GM12873 (cell line): ENCODE measurements at regions not wholly inside any gene's neighbourhood (a gene's known extent, or its start where the extent isn't known, plus 50 kb on each side); places are given as distances from the start of the nearest gene placed in this dataset.

ENCODE experiments used
- TF ChIP-seq, protein P1 (sequence below): IDR thresholded peaks from 2 replicates; pipeline ENCODE4 v1.5.1; 2012; ENCODE audit warnings: low read depth, mild to moderate bottlenecking, moderate library complexity, low read length, control low read depth; ENCODE audit not compliant: insufficient read depth; ENCODE audit errors: missing control alignments

DNA sequence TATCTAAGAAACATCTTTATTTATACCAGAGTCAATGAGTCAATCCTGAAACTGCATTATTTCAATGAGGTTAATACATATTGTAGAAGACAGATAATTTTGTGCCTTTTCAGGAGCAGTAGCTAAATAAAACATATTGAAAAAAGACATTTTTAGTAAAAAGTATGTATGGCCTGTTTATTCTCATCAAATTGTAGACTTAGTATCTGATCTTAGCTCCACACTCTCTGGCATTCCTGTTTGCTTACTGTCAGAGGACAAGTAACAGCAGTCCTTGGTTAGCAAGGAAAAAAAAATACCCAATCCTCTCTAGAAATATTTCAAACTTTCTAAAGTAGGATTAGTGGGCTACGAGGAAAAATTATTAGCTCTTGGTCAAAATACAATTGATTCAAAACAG is 50.5 kb upstream of the GUCY1A1 start:
- TF ChIP-seq, protein P1, sequence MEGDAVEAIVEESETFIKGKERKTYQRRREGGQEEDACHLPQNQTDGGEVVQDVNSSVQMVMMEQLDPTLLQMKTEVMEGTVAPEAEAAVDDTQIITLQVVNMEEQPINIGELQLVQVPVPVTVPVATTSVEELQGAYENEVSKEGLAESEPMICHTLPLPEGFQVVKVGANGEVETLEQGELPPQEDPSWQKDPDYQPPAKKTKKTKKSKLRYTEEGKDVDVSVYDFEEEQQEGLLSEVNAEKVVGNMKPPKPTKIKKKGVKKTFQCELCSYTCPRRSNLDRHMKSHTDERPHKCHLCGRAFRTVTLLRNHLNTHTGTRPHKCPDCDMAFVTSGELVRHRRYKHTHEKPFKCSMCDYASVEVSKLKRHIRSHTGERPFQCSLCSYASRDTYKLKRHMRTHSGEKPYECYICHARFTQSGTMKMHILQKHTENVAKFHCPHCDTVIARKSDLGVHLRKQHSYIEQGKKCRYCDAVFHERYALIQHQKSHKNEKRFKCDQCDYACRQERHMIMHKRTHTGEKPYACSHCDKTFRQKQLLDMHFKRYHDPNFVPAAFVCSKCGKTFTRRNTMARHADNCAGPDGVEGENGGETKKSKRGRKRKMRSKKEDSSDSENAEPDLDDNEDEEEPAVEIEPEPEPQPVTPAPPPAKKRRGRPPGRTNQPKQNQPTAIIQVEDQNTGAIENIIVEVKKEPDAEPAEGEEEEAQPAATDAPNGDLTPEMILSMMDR: no peak

DNA sequence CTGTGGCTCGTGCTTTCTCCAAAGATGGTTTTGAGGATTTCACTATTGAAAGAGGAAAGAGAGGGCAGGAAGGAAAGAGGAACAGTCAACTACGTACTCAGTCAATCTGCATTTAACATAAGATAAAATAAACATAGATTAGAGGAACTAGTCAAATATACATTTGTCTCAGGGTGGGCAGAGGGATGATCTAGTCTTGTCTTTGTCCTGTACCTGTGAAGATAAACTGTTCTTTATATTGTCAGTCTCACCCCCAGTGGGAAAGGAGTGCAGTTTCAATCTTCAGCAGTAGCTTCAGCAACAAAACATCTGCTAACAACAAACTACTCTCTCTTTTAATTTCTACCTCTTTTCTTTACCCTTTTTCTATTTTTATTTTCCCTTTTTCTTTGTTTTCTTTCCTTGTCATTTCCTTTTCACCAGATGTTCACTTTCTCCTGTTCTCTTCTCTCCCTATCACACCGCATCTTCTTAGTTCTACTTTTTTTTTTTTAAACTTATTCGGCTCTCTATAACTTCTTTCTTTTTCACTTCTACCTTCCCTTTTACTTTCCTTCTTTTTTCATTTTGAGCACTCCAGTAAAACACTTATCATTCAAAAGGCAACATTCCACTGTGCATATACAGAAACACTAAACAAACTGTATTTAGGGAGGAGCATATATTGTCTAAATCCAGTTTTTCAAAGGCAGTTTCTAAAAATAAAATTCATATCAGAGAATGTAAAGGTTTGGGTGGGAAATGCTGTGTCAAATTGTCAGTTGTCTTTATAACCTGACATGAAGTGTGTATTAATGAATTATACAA is 51.4 kb upstream of the GUCY1A1 start:
- TF ChIP-seq, protein P1: no peak

DNA sequence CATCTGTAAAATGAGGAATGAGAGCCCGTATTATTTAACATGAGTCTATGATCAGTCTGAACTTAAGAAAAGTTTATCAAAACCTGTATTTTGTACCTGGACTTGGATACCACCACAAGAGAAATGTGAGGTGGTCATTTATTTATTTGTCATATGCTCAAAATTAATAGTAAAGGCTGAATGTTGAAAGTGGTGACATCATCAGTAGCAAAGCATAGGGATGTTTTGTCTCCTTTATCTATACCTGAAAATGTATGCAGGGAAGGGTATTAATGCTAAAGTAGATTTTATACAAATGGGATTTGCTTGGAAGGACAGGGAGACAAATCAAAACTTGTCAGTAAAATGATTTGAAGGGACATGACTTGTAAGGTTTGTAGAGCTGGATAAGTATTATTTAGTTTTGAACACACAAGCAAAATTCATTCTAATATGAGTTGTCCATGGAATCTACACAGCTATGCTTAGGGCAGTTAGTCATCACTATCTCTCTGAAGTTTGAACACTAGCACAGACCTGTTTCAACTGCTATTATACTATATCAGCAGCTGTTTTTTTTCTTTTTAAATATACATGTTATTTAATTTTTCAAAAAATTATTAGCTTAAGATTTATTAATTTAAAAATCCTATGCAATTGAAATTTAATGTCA is 52.4 kb upstream of the GUCY1A1 start:
- TF ChIP-seq, protein P1: no peak

DNA sequence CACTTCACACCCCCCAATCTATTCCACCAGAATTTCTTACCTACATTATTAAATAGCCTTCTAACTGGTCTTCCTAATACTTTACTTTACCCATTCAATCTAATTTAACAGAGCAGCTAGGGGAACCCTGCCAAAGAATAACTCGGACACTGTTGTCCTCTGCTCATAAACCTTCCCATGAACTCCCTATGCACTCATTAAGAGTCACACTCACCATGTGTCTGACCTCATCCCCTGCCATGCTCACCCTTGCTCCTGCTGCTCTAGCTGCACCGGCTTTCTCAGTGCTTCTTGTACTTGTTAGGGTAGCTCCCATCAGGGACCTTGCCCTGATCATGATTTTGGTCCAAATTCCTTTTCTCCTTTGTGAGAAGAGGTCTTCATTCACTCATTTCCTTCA is 54.6 kb upstream of the GUCY1A1 start:
- TF ChIP-seq, protein P1: no peak

DNA sequence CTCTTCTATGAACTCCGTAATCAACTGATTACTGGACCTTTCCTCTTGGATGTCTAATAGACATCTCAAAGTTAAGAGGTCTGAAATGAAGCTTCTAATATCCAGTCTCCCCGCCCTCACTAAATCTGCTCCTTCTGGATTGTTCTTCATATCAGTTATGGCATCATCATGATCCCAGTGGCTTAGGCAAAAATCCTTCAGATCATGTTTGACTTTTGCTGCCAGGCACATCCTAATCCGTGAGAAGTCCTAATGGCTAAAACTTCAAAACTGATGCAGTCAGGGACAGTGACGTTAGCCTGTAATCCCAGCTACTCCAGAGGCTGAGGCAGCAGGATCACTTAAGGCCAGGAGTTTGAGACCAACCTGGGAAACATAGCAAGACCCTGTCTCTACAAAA is 55.1 kb upstream of the GUCY1A1 start:
- TF ChIP-seq, protein P1: no peak

DNA sequence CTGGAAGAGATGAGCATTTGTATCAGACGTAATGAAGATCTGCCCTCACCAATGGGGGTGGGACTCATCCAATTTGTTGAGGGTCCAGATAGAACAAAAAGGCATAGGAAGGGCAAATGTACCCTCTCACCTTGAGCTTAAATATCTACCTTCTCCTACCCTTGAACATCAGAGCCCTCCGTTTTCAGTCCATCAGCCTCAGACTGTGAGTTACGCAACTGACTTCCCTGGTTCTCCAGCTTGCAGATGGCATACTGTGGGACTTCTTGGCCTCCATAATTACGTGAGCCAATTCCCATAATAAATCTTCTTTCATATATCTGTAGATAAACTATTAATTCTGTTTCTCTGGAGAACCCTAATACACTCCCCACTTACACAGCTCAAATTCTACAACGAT is 56.5 kb upstream of the GUCY1A1 start:
- TF ChIP-seq, protein P1: no peak

DNA sequence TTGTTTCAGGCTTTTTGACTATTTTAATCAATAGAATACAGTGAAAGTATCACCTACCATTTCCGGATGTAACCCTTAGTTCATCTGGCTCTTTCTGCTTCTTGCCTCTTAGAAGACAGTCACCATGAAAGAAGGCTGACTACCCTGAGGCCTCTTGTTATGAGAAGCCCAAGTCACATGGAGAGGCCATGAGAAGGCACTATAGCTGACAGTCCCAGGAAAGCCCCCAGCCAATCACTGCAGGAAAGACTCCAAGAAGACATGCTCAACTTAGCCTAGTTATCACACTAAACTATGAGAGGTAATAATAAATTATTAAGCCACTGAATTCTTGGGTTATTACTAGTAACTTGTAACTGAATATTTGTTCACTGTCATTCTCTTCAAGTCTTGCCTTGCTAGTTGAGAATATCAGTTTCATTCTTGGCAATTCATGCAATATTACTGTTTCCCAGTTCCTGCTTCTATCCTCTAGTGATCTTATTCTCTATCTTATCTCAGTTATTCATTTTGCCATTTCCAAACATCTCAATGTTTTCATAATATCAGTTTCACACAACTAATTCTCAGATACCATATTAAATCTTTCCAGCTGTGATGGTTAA is 57.1 kb upstream of the GUCY1A1 start:
- TF ChIP-seq, protein P1: no peak
